NOMO-1 (cell line): ENCODE measurements at regions not wholly inside any gene's neighbourhood (a gene's known extent, or its start where the extent isn't known, plus 50 kb on each side); places are given as distances from the start of the nearest gene placed in this dataset.

Experiments
- DNase-seq, 2 experiments: peaks; one replicate each; lab custom pipeline; 2025; ENCODE audit not compliant: unreplicated experiment in 2 of 2; lab: John Stamatoyannopoulos, UW

DNA sequence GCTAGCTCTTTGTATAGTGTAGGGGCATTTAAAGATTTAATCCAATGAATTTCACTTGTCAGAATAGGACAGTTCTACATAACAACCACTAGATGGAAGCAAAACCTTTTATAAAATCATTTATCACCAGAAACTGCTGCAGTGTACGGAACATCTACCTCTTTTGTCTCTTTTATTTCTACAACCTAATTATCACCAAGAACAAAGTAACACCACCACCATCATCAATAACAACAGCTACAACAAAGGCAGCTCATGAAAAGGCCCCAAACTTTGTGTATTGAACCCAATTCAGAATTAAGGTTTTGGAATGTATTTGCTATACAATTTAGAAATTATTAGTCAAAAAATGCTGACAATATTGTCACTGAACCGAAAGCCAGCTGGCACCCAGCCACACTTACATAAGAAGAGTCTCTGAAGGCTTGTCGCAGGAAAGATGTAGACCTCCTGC is 260.9 kb upstream of the RPS6KA3 start:
- DNase-seq, result peak in 1 of 2 experiments; percentile 69

DNA sequence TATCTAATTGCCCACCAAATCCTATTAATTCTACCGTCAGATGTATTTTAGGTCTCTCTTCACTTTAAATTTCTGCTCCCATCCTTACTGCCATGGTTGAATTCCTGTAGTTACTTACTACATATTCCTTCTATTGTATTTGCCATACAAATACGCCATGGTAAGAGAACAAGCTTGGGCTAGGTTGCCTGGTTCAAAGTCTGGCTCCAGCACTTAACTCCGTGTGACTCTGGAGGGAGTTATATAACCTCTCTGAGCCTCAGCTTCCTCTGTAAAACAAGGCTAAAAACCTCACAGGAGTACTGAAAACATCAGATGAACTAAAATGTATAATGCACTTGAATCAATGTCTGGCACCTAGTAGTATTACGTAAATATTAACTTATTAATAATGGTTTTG is 260.3 kb upstream of the RPS6KA3 start:
- DNase-seq, result no peak

DNA sequence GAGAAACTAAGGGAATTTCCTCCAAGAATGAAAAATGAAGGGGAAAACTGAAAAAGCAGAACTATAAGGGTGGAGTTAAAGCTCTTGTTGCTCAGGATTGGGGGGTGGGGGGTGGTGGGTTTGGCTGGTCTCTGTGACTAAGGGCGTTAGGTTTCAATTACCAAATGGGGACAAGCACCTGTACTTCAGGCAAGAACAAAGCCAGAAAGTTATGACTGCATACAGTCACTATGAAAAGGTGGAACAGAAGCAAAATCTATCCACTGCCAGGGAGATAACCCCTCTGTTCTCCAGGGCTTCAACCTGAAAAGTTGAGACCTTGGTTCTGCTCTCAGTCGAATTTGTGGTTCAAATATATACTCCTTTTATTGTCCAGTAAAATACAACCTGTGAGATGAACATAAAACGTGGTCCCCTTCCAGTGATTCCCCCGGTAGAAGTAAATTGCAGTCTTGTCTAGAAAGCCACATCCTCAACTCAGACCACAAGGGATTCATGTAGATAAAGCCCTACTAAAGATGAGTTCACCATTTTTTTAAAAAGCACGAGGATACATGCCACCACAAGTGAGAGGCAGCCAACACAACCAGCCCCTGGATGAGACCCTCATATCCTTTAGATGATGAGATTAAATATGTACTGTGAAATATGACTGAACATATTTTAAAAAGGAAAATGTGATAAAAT is 257.1 kb upstream of the RPS6KA3 start:
- peak in 1 of 2 experiments; percentile 18 for DNase-seq

DNA sequence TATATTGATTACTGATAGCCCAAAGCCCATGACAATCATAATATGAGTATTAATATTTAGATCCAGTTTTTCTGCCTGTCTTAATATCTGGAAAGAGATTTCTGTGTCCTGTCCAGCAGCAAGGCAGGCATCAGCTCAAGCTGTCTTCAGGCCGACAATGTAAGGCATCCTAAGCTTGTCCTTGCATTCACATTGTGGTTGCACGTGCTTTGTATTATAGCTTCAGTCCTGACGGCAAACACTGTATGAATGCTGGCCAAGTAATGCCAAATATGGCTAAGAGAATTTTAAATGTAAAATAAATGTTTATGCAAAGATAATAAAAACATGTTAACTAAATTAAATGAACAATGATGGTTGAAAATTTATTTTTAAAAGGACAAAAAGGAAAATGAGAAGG is 255.7 kb upstream of the RPS6KA3 start:
- DNase-seq, result no peak

DNA sequence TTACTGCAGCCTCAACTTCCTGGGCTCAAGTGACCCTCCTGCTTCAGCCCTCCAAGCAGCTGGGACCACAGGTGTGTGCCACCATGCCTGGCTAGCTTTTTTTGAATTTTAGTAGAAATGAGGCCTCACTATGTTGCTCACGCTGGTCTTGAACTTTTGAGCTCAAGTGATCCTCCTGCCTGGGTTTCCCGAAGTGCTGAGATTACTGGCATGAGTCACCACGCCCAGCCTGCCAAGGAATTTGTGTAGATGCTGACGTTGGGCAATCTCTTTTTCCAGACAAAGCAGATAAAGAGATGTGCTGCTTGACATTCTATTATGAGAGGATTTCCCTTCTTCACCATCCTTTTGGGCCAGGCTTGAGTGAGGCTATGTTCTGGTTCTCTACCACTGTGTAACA is 254.5 kb upstream of the RPS6KA3 start:
- DNase-seq, result no peak

DNA sequence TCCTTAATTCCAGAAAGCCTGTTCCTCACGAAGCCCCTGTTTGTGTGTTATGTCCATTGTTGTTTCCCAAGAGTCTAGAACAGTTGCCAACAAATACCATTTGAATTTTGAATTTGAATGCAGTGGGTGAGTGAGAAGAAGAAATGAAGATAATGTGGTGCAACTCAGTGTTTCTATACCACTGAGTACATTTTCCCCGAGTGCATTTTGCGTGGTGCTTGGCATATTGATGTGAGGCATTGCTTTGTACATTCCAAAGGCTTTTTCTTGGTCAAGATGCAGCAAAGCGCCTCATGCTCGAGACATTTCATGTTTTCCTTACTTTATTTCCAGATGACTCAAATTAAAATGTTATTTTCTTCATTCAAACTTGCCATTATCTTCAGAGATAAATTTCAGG is 253.1 kb upstream of the RPS6KA3 start:
- DNase-seq, result no peak

DNA sequence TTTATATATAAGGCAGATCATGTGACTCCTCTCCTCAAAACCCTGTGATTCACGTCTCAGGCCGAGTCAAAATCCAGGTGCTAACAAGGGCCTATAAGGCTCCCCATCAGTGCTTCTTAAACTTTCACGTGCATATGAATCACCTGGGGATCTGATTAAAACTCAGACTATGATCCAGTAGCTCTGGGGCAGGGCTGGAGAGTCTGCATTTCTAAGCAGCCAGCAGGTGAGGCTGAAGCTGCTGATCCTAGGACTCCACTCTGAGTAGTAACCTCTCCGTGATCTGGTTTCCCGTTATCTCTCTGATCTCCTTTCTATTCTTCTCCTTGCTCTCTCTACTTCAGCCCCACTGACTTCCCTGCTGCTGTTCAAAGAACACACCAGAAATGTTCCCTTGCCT is 252.4 kb upstream of the RPS6KA3 start:
- no peak for DNase-seq

DNA sequence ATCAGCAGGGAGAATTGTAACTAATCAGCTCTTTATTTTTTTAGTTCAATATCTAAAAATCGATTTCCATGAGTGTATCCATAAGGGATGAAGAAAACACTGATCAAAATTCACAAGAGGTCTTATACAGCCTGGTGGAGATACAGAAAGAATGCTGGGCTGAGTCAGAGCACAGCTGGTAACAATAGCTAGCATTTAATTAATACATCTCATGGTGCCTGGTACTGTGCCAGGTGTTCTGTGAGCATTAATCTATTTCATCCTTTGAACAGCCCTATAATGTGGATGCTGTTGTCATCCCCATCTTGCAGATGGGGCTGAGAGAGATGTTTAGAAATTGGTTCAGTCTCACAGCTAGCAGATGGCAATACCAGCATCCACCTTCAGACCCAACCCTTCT is 250.9 kb upstream of the RPS6KA3 start:
- no peak for DNase-seq

DNA sequence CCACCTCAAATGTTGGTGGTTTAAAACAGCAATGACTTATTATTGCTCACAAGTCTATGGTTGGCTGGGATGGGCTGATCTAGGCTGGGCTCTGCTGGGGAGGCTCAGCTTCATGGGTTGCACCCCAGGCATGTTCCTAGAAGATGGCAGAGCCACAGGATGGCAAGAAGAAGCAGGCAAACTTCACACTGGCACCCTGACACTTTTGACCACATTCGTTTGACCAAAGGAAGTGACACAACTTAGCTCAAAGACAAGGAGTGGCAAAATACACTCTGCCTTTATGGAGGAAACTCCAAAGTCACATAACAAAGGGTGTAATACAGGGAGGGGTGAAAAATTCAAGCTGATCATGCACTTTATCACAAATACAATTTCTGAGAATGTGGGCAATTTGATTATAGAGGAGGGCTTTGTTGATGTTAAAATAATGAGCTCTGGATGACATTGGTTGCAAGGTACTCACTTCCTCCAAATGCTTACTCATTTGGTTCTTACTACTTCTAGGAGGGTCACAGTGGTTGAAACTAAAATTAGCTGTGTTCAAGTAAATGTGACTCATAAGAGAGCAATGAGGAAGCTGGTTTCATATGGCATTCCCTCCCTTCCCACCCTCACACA is 249.2 kb upstream of the RPS6KA3 start:
- peak; percentile 89 to 94 for DNase-seq

DNA sequence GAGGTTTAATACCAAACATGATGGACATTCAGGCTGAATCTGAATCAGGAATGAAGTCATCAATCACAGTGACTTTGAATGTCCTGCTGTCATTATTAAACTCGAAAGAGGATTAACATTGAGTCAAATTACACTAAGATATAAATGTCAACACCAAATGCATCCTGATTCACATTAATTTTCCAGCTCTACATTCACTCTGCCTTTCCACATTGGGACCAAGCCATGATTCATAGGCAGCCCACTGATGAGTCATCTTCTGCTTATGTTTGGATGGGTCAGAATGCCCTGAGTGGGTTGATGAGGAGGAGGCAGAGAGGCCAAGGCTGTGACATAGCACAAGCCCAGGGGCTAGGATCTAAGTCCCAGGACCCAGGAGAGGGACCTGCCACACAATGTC is 247.6 kb upstream of the RPS6KA3 start:
- no peak for DNase-seq

DNA sequence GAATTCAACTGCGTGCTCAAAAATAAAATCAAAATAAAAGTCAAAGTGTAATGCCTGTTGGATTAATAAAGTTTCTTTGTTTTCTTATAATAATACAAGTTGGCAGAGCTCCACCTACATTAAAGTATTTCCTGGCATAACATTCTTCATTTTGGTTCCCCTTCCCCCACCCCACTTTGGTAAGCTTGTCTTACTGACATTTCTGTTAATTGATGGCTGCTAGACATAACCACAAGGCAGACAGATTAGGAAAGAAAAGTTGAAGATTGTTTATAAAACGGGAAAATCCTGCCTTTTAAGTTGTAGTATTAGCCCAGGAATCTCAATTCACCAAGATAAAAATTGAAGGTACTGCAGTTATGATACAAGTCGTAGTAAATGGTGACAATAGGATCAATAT is 246.5 kb upstream of the RPS6KA3 start:
- DNase-seq, result no peak

DNA sequence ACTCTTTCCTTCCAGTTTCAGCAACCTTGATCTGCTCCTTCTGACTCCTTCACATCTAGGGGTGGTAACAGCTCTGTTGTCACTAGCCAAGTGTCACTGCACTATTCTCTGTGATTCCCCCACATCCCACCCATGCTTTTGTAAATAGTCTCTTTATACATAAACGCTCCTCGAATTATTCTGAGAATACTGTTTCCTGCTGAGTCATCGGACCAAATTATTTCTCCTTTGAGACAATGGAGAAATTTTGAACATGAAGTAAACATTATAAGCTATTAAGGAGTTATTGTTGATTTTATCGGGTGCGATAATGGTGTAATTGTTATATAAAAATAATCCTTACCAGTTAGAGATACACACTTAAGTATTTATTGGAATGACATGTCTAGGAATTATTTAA is 245.1 kb upstream of the RPS6KA3 start:
- peak in 1 of 2 experiments; percentile 4 for DNase-seq

DNA sequence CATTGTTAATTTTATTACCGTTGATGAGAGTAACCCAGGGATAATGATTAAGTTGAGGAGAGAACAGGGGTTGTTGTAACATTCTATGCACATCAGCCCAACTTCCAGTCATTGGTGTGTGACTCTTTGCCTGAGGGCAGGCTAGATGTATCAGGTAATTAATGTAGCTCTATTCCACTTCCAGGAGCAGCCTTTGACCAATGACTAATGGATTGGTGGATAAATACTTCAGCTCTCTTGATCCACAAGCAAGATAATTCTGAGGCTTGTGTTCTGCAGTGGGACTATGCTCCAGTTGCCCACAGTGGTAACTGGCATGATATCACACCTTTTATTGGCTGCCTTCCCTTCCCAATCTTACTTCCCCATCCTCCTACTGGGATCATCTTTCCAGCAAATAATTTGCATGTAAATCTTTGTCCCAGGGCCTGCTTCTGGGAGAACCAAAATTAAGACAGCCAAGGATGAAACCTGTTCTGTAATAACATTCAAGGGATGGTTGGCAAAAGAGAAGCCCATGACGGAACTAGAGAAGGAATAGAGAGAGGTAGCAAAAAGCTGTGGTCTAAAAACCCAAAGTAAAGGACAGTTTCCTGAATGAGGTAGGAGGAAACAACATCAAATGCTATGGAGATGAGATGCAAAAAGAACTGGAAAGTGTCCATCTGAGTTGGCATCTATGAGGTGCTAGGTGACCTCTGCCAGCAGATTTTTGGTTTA is 241.4 kb upstream of the RPS6KA3 start:
- DNase-seq, result no peak

DNA sequence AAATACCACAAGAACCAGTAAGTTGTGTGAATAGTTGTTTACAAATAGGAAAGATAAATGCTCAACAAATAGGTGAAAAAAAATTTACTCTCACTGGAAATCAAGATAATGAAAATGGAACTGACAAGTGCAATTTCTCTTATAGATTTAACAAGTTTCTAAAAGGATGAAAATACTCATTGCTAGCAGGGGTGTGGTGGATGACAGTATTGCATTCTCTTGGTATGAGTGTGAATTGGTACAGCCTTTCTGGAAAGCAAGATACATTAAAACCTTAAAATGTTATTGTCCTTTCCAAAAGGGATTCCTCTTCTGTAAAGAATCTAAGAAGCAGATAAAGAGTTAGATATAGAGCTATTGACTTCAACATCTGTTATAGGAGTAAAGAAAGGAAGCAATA is 240.0 kb upstream of the RPS6KA3 start:
- no peak for DNase-seq

DNA sequence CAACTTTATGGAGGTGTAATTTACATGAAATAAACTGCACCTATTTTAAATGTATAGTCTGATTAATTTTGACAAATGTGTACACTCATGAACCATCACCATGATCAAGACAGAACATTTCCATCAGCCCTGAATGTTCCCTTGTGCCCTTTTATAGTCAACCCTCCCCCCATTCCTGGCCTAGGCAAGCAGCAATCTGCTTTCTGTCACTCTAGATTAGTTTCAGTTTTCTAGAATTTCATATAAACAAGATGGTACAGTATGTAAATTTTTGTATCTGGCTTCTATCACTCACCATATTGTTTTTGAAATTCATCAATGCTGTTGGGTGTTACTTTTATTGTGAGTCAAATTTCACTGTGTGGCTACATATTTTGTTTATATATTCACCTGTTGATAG is 234.2 kb upstream of the RPS6KA3 start:
- DNase-seq, result no peak

DNA sequence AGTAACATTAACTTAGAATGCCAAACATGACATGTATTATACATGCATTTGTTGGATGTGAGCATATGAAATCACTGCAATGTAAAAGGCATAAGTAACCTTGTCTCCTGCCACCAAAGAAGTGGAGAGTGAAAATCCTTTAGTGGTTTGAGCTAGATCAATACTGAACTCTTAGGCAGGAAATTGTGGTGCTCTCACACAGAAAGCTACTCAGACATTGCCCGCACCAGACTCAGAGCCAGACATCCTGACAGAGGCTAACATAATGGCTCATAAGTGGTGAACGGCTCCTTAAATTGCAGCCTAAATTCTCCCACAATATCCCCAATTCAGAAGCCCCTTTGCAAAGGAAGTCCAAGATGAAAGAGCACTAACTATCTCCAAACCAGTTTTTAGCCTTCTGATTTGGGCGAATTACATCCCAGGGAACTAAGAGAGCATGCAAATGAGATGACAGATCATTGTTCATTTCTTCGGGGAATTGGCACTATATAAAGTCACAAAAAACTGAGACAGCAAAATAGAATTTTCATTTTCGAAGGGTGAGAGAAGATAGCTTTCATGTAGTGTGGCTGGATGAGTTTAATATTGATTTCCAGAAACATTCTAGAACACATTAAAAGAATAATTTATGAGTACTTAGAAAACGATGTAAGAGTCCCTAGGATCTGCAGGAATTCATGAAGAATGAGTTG is 233.6 kb upstream of the RPS6KA3 start:
- no peak for DNase-seq

DNA sequence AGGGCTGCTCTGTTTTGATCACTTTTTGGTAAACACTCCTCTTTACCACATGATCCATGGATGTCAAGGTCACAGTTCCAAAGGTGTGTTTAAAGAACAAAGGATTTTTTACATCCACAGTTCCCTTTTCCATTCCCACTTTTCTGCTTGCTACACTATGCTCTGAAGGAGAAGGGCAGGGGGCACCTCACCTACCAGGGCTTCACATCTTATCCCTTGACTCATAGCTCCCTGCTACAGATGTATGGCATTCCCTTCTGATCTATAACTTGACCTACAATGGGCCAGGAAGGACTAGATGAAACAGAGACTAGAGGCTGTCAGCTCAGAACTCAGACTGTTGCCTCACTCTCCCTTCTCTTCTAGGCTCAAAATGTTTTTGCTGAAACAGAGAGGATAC is 233.1 kb upstream of the RPS6KA3 start:
- DNase-seq, result no peak

DNA sequence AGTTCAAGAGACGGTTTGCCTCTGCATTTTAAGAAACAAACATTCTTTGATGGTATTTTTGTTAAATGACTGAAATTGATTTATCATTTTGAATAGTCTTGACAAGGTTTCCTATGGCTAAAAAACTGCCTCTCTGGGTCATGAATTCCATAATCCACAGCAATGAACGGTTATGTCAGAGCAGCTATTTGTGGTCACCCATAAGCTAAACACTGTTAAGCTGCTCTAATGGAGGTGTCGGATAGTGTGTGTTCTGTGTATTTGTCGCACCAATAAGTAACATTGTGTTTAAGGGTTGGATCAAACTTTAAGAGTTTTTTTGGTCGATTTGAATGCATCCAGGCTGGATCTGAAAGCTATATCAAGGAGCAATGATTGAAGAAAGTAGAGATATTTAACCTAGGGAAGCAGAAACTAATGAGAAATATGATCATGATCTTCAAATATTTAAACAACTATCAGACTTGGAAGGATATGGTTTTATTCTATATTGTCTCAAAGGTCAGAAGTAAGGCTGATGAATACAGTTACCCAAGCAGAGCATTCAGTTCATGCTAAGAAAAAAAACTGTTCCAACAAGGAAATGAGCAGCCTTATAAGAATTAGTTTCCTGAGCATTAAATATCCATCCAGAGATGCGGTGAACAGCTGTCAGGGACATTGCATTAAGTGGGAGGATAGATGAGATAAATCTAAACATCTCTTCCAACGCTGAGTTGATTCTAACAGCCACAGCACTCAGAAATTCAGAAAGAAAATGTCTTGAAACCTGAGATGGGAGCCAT is 232.3 kb upstream of the RPS6KA3 start:
- DNase-seq, result no peak

DNA sequence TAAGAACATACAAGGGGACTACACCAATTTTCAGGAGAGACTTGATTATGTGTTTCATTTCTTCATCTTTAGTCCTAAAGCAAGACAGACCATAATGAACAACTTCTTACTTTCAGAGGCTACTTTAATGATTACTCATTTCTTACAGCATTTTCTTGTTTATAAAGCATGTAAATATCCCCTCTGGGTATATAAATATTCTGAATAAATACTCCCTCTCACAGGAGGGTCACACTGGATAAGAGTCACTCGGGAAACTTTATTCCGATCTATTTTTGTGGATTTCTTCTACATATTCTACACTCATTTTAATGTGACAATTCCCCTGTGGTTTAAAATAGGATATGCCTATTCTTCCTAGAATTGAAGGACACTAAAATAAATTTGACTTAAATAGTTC is 228.9 kb upstream of the RPS6KA3 start:
- DNase-seq, result no peak

DNA sequence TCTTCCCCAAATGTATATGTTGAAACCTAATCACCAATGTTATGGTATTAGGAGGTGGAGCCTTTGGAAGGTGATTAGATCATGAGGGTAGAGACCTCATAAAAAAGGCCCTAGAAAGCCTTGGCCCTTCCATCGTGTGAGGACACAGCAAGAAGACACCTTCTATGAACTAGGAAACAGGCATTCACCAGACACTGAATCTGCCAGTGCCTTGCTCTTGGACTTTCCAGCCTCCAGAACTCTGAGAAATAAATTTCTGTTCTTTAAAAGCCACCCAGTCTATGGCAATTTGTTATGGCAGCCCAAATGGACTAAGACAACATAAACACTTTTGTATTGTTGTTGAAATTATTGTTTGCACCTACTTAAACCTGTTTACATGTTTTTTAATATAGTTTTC is 221.8 kb upstream of the RPS6KA3 start:
- DNase-seq, result no peak

DNA sequence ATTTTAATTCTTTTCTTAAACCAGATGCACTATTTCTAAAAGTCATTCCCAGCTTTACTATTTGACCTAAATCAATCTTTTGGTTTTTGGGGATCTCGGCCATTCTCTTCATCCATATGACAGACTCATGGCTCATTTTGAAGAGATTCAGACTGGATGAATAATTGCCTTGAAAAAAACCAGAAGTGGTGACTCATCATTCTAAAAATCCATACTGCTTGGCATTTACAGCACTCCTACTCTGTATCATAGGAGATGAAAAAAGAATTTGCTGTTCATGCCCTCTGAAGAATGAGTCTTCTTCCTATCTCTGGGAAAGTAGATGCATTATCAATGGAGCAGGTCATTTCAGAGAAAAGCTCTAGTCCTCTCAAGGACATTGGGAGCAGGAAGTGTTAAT is 220.5 kb upstream of the RPS6KA3 start:
- peak in 1 of 2 experiments; percentile 18 for DNase-seq
